K562 (cell line): ENCODE measurements at regions not wholly inside any gene's neighbourhood (a gene's known extent, or its start where the extent isn't known, plus 50 kb on each side); places are given as distances from the start of the nearest gene placed in this dataset.

Experiments used
- ATAC-seq: fragments of 200-7000 bp; cut with Tn5 transposase; 3 replicates; pipeline ENCODE4 v1.9.1; 2020; ENCODE audit warnings: moderate library complexity
- BruUV-seq: library from RNA; stranded (reverse); fragments of 400-500 nt; replicated peaks from 2 replicates; lab custom pipeline; 2021; lab: Mats Ljungman, UMichigan
- CTCF ChIA-PET: fragments of 300-600 bp; formaldehyde crosslinking; extraction: SDS; loops from one replicate; lab custom pipeline; 2021; ENCODE audit warnings: low intra/inter-chr PET ratio; lab: Yijun Ruan, JAX
- POLR2A ChIA-PET: fragments of 300-600, 350-650 bp; sonication (Branson Sonifier 250); formaldehyde crosslinking; extraction: SDS; loops from one replicate; lab custom pipeline; 2021; ENCODE audit warnings: antibody characterized with exemption, inconsistent platforms; lab: Yijun Ruan, JAX
- DNase-seq, 4 experiments: peaks; one replicate each; pipeline versions ENCODE4 v3.0.0 to v3.0.0-alpha.2; 2011 to 2018; ENCODE audit warnings: low spot score in 3 of 4, mixed read lengths in 3 of 4; ENCODE audit errors: extremely low read depth in 1 of 4
- FAIRE-seq: peaks from 2 replicates; lab custom pipeline; 2011; peaks lifted over from hg19 to GRCh38; lab: Jason Lieb, UNC
- H2AFZ ChIP-seq: 2 replicates; pipeline ENCODE4 v1.6.0; 2011; ENCODE audit warnings: low read depth, low read length, control low read depth, inconsistent platforms
- H3K27ac ChIP-seq: fragments of 200-600 bp; 3 replicates; pipeline ENCODE4 v1.8.0; 2011; ENCODE audit warnings: low read depth, mild to moderate bottlenecking, control low read depth, inconsistent platforms, low read length, moderate library complexity, mixed read lengths; ENCODE audit errors: extremely low read depth
- H3K27me3 ChIP-seq, 2 experiments: fragments of 300-600 bp in 1 of 2; 2 replicates in 1 of 2; 3 replicates in 1 of 2; pipeline versions ENCODE4 v1.6.0 to v1.8.0; 2011; ENCODE audit warnings: inconsistent platforms in 2 of 2, low read length in 2 of 2, mild to moderate bottlenecking in 1 of 2, mixed read lengths in 1 of 2, moderate library complexity in 1 of 2; ENCODE audit not compliant: control insufficient read depth in 2 of 2, insufficient read depth in 2 of 2
- H3K36me3 ChIP-seq: fragments of 300-600 bp; 3 replicates; pipeline ENCODE4 v1.8.0; 2011; ENCODE audit warnings: mild to moderate bottlenecking, low read length, inconsistent platforms; ENCODE audit not compliant: control insufficient read depth, insufficient read depth
- H3K4me1 ChIP-seq, 2 experiments: fragments of 200-600 bp in 1 of 2; replicated peaks in 1 of 2; 2 replicates in 1 of 2; 3 replicates in 1 of 2; pipeline versions ENCODE4 v1.5.1 to v1.8.0; 2011; ENCODE audit warnings: inconsistent platforms in 2 of 2, low read length in 2 of 2, mild to moderate bottlenecking in 1 of 2, mixed read lengths in 1 of 2, moderate library complexity in 1 of 2; ENCODE audit not compliant: control insufficient read depth in 2 of 2, insufficient read depth in 2 of 2
- H3K4me2 ChIP-seq: 2 replicates; pipeline ENCODE4 v1.6.1; 2011; ENCODE audit warnings: low read length, control low read depth, inconsistent platforms, mixed read lengths; ENCODE audit not compliant: insufficient read depth
- H3K4me3 ChIP-seq: fragments of 200-600 bp; sonication (generic), shearing (Covaris generic); 2 replicates; pipeline ENCODE4 v1.5.1; 2016; ENCODE audit warnings: control low read depth, inconsistent platforms
- H3K79me2 ChIP-seq: fragments of 200-600 bp; 3 replicates; pipeline ENCODE4 v1.8.0; 2011; ENCODE audit warnings: low read length, inconsistent platforms; ENCODE audit not compliant: control insufficient read depth, insufficient read depth
- H3K9ac ChIP-seq, 2 experiments: 2 replicates each; pipeline versions ENCODE4 v1.6.0 to v1.6.1; 2011; ENCODE audit warnings: low read depth in 2 of 2, low read length in 2 of 2, control low read depth in 1 of 2, inconsistent platforms in 1 of 2, mild to moderate bottlenecking in 1 of 2, mixed read lengths in 1 of 2; ENCODE audit not compliant: insufficient read depth in 1 of 2
- H3K9me1 ChIP-seq: one replicate; pipeline ENCODE4 v1.6.0; 2011; ENCODE audit warnings: inconsistent platforms, mild to moderate bottlenecking, low read length, moderate library complexity; ENCODE audit not compliant: control insufficient read depth, insufficient read depth
- H3K9me3 ChIP-seq: replicated peaks from 2 replicates; pipeline ENCODE4 v1.5.1; 2011; ENCODE audit warnings: low read depth, low read length, inconsistent platforms; ENCODE audit not compliant: control insufficient read depth, insufficient read depth
- H4K20me1 ChIP-seq: replicated peaks from 2 replicates; pipeline ENCODE4 v1.6.1; 2011; ENCODE audit warnings: low read length, inconsistent platforms, mixed read lengths; ENCODE audit not compliant: control insufficient read depth, insufficient read depth
- CEBPZ ChIP-seq: fragments of 150-350 bp; IDR thresholded peaks from 2 replicates; pipeline ENCODE4 v1.6.1; 2014; ENCODE audit warnings: low read depth, mild to moderate bottlenecking, low read length, borderline replicate concordance
- MAX ChIP-seq: sonication (generic); formaldehyde crosslinking; IDR thresholded peaks from 2 replicates; pipeline ENCODE4 v1.9.0; 2022; ENCODE audit warnings: mild to moderate bottlenecking, missing genetic modification reagents
- MYBL2 ChIP-seq, 2 experiments: fragments of 450-650 bp in 1 of 2; sonication (generic) in 1 of 2; formaldehyde crosslinking in 1 of 2; IDR thresholded peaks; 2 replicates each; pipeline versions ENCODE4 v1.6.1 to v1.8.1; 2017 to 2022; ENCODE audit warnings: borderline replicate concordance in 1 of 2, inconsistent platforms in 1 of 2, low read depth in 1 of 2, mild to moderate bottlenecking in 1 of 2, missing genetic modification reagents in 1 of 2, moderate library complexity in 1 of 2
- OTX1 ChIP-seq: fragments of 450-650 bp; formaldehyde crosslinking; IDR thresholded peaks from 2 replicates; pipeline ENCODE4 v1.4.0; 2022; ENCODE audit warnings: mild to moderate bottlenecking
- RNF2 ChIP-seq: sonication (generic); IDR thresholded peaks from 2 replicates; pipeline ENCODE4 v1.6.1; 2016
- SIN3A ChIP-seq, 2 experiments: fragments of 150-350 bp in 1 of 2; IDR thresholded peaks; 2 replicates each; pipeline ENCODE4 v1.6.1; 2011 to 2016; ENCODE audit warnings: borderline replicate concordance in 2 of 2, low read depth in 2 of 2, low read length in 2 of 2, mild to moderate bottlenecking in 2 of 2, moderate library complexity in 2 of 2; ENCODE audit not compliant: control insufficient read depth in 1 of 2
- SIRT6 ChIP-seq: IDR thresholded peaks from one replicate; pipeline ENCODE4 v1.6.1; 2012; ENCODE audit warnings: low read depth, mild to moderate bottlenecking, control low read depth, inconsistent platforms, low read length, moderate library complexity
- TAF1 ChIP-seq: IDR thresholded peaks from 2 replicates; pipeline ENCODE4 v1.6.1; 2011; ENCODE audit warnings: mild to moderate bottlenecking, low read length, moderate library complexity; ENCODE audit not compliant: insufficient read depth, control insufficient read depth, severe bottlenecking; ENCODE audit errors: extremely low read depth
- TEAD1 ChIP-seq, 2 experiments: fragments of 450-650 bp in 1 of 2; sonication (generic) in 1 of 2; formaldehyde crosslinking; IDR thresholded peaks; 2 replicates each; pipeline versions ENCODE4 v1.4.0 to v1.8.0; 2020 to 2022; ENCODE audit warnings: mild to moderate bottlenecking in 2 of 2, missing genetic modification reagents in 1 of 2
- ZNF785 ChIP-seq: fragments of 250-450 bp; sonication (Bioruptor Pico); IDR thresholded peaks from 2 replicates; pipeline ENCODE4 v1.4.0; 2020; ENCODE audit warnings: mild to moderate bottlenecking
- ZSCAN29 ChIP-seq: fragments of 450-650 bp; IDR thresholded peaks from 2 replicates; pipeline ENCODE4 v1.6.1; 2017
- WGBS: fragments of 100-300 bp; shearing (Covaris generic); methylation state at CpG from one replicate; pipeline ENCODE4 v1.1.6; 2016; ENCODE audit warnings: low coverage, mixed read lengths; ENCODE audit not compliant: insufficient coverage; ENCODE audit errors: missing lambda C conversion rate; 5-methylcytosine and 5-hydroxymethylcytosine counted together
- in situ Hi-C: fragments of 300-500 bp; cut with MboI; formaldehyde crosslinking; loops from 4 replicates; pipeline ENCODE4 v1.15.0; 2018; ENCODE audit warnings: inconsistent platforms, mixed read lengths
- intact Hi-C: fragments of 100-400 bp; cut with micrococcal nuclease; formaldehyde crosslinking; loops from 2 replicates; pipeline ENCODE4 v1.14.2; 2022

- Histone ChIP-seq H4K20me1 (no peaks in the 10 kb centered on the region), H3K9ac (no peak overlapping the region), H3K4me1 (no peaks in the 10 kb centered on the region), H3K9me3 (no peaks in the 10 kb centered on the region; the same call in 1 of the 2 replicates), H3K36me3 (no peaks in the 10 kb centered on the region), H3K4me2 (no peak overlapping the region), H3K4me3 (no peak overlapping the region), H2AFZ (no peak overlapping the region), H3K27ac (no peak overlapping the region), H3K27me3 (no peaks in the 10 kb centered on the region), H3K9me1 (no peaks in the 10 kb centered on the region), H3K79me2 (no peaks in the 10 kb centered on the region)
- FAIRE-seq (no peak), ATAC-seq (no peak), DNase-seq (no peak)
- ChIA-PET CTCF (no interaction called here), POLR2A (no interaction called here)
- 0% methylated on average over 1 of the region's 1 CpG for WGBS
- in situ Hi-C loops: no loop called here
- no TSS peak for BruUV-seq
- intact Hi-C loops: no loop called here
- TF ChIP-seq SIRT6: no peak
- no peak for TF ChIP-seq SIN3A (IDR thresholded peaks at IDR 0.05; ENCODE audit: borderline replicate concordance in 2 of 2, control insufficient read depth in 1 of 2, low read depth in 2 of 2, low read length in 2 of 2)
- TF ChIP-seq RNF2: no peak
- TF ChIP-seq CEBPZ: no peak
- no peak for TF ChIP-seq ZSCAN29
- TF ChIP-seq MAX (CRISPR knock-in tag): no peak
- no peak for TF ChIP-seq TAF1
- no peak for TF ChIP-seq TEAD1 (CRISPR knock-in tag; IDR thresholded peaks at IDR 0.05)
- TF ChIP-seq ZNF785 (CRISPR knock-in tag): no peak
- no peak for TF ChIP-seq OTX1 (CRISPR knock-in tag)
- TF ChIP-seq MYBL2 (IDR thresholded peaks at IDR 0.05; ENCODE audit: low read depth): no peak
- no peak for TF ChIP-seq MYBL2 (CRISPR knock-in tag; IDR thresholded peaks at IDR 0.05; ENCODE audit: borderline replicate concordance)
Measured at GRCh38 chr2:5316001-5316490, 376.1 kb upstream of the SOX11 start.
